GM12874 (cell line): ENCODE measurements at regions not wholly inside any gene's neighbourhood (a gene's known extent, or its start where the extent isn't known, plus 50 kb on each side); places are given as distances from the start of the nearest gene placed in this dataset.

Experiments
- CTCF ChIP-seq: IDR thresholded peaks from 2 replicates; pipeline ENCODE4 v1.5.1; 2011; ENCODE audit warnings: low read depth, mild to moderate bottlenecking, control low read depth, low read length, moderate library complexity; ENCODE audit not compliant: insufficient read depth

GRCh38 chr12:113643177-113643974 is 171.7 kb upstream of the LHX5 start:
- no peak for TF ChIP-seq CTCF

- TF ChIP-seq CTCF, result no peak
Measured at GRCh38 chr12:113642672-113643071, 171.0 kb upstream of the LHX5 start.

GRCh38 chr12:113642216-113642615 is 170.5 kb upstream of the LHX5 start:
- no peak for TF ChIP-seq CTCF

- no peak for TF ChIP-seq CTCF
Measured at GRCh38 chr12:113641426-113642030, 169.9 kb upstream of the LHX5 start.

GRCh38 chr12:113640837-113641236 is 169.2 kb upstream of the LHX5 start:
- no peak for TF ChIP-seq CTCF

GRCh38 chr12:113639474-113639873 is 167.8 kb upstream of the LHX5 start:
- TF ChIP-seq CTCF, result no peak

GRCh38 chr12:113638460-113638775 is 166.7 kb upstream of the LHX5 start:
- no peak for TF ChIP-seq CTCF
